ENCODE measurements at regions not wholly inside any gene's neighbourhood (a gene's known extent, or its start where the extent isn't known, plus 50 kb on each side); places are given as distances from the start of the nearest gene placed in this dataset.

- BruUV-seq (replicated peaks) = no TSS peak
- H3K36me3 ChIP-seq (ENCODE audit: low read depth) = no peaks in the 10 kb centered on the region
- ChIA-PET CTCF (no interaction called here), POLR2A (ENCODE audit: unreplicated experiment) (no interaction called here)
- H3K27me3 ChIP-seq (ENCODE audit: insufficient read depth, low read depth) = no peaks in the 10 kb centered on the region
- no peaks in the 10 kb centered on the region for H4K20me1 ChIP-seq (ENCODE audit: insufficient read depth)
- no peak overlapping the region for H3K27ac ChIP-seq
- intact Hi-C loops (cut with micrococcal nuclease; ENCODE audit: unreplicated experiment) = no loop called here
- no peak overlapping the region for H3K4me3 ChIP-seq
- H3K79me2 ChIP-seq (ENCODE audit: low read depth) = no peaks in the 10 kb centered on the region
- H3F3A ChIP-seq (ENCODE audit: insufficient read depth, low read depth) = no peaks in the 10 kb centered on the region
- no peak for DNase-seq
- H3K4me2 ChIP-seq = no peak overlapping the region
- no peaks in the 10 kb centered on the region for H3K9me2 ChIP-seq (ENCODE audit: insufficient read depth)
- H3K9me3 ChIP-seq (ENCODE audit: insufficient read depth, low read depth) = no peaks in the 10 kb centered on the region
- TF ChIP-seq EZH2 (IDR thresholded peaks at IDR 0.05; ENCODE audit: low read depth) (no peak), CTCF (conservative IDR thresholded peaks at IDR 0.05) (no peak)
- H2AFZ ChIP-seq = no peak overlapping the region
- H3K4me1 ChIP-seq (replicated peaks; ENCODE audit: insufficient read depth) = no peaks in the 10 kb centered on the region
Measured at GRCh38 chr5:155434267-155434666, 420.7 kb downstream of the KIF4B start.

GRCh38 chr5:155434681-155435080 is 421.1 kb downstream of the KIF4B start:
- Histone ChIP-seq H3K9me3 (ENCODE audit: insufficient read depth, low read depth) (no peaks in the 10 kb centered on the region), H4K20me1 (ENCODE audit: insufficient read depth) (no peaks in the 10 kb centered on the region), H3K4me1 (replicated peaks; ENCODE audit: insufficient read depth) (no peaks in the 10 kb centered on the region), H3K36me3 (ENCODE audit: low read depth) (no peaks in the 10 kb centered on the region), H3K27me3 (ENCODE audit: insufficient read depth, low read depth) (no peaks in the 10 kb centered on the region), H3K4me2 (no peak overlapping the region), H3F3A (ENCODE audit: insufficient read depth, low read depth) (no peaks in the 10 kb centered on the region), H3K79me2 (ENCODE audit: low read depth) (no peaks in the 10 kb centered on the region), H3K4me3 (no peak overlapping the region), H2AFZ (no peak overlapping the region), H3K27ac (no peak overlapping the region), H3K9me2 (ENCODE audit: insufficient read depth) (no peaks in the 10 kb centered on the region)
- CTCF ChIA-PET = no interaction called here
- intact Hi-C loops (cut with micrococcal nuclease; ENCODE audit: unreplicated experiment) = no loop called here
- DNase-seq = no peak
- BruUV-seq (replicated peaks) = no TSS peak
- POLR2A ChIA-PET (ENCODE audit: unreplicated experiment) = no interaction called here
- TF ChIP-seq CTCF (conservative IDR thresholded peaks at IDR 0.05) (no peak), EZH2 (IDR thresholded peaks at IDR 0.05; ENCODE audit: low read depth) (no peak)

GRCh38 chr5:155441849-155442248 is 428.3 kb downstream of the KIF4B start:
- H3K27ac ChIP-seq = no peak overlapping the region
- H3K4me3 ChIP-seq = no peak overlapping the region
- no peaks in the 10 kb centered on the region for H3K36me3 ChIP-seq (ENCODE audit: low read depth)
- no peaks in the 10 kb centered on the region for H3K4me1 ChIP-seq (replicated peaks; ENCODE audit: insufficient read depth)
- no peaks in the 10 kb centered on the region for H3K79me2 ChIP-seq (ENCODE audit: low read depth)
- no peak overlapping the region for H2AFZ ChIP-seq
- POLR2A ChIA-PET (ENCODE audit: unreplicated experiment) = no interaction called here
- H4K20me1 ChIP-seq (ENCODE audit: insufficient read depth) = no peaks in the 10 kb centered on the region
- BruUV-seq (replicated peaks) = no TSS peak
- no peak for DNase-seq
- intact Hi-C loops (cut with micrococcal nuclease; ENCODE audit: unreplicated experiment) = no loop called here
- H3K4me2 ChIP-seq = no peak overlapping the region
- no peaks in the 10 kb centered on the region; the same call in 1 of the 2 replicates for H3K9me3 ChIP-seq (ENCODE audit: insufficient read depth, low read depth)
- CTCF ChIA-PET = no interaction called here
- TF ChIP-seq CTCF (conservative IDR thresholded peaks at IDR 0.05) (no peak), EZH2 (IDR thresholded peaks at IDR 0.05; ENCODE audit: low read depth) (no peak)
- no peaks in the 10 kb centered on the region for H3K27me3 ChIP-seq (ENCODE audit: insufficient read depth, low read depth)
- H3K9me2 ChIP-seq (ENCODE audit: insufficient read depth) = no peaks in the 10 kb centered on the region
- H3F3A ChIP-seq (ENCODE audit: insufficient read depth, low read depth) = no peaks in the 10 kb centered on the region

Data from PC-9 (cell line).